Esophagus muscularis mucosa (tissue), 4 donors: ENCODE measurements at regions not wholly inside any gene's neighbourhood (a gene's known extent, or its start where the extent isn't known, plus 50 kb on each side); places are given as distances from the start of the nearest gene placed in this dataset.

Source experiments
- CTCF ChIP-seq, 3 experiments: fragments of 200-600 bp in 2 of 3; fragments of 450-650 bp in 1 of 3; sonication (generic) in 2 of 3; IDR thresholded peaks; one replicate each; pipeline ENCODE4 v1.5.1; 2017 to 2019; ENCODE audit warnings: antibody characterized with exemption in 3 of 3, mild to moderate bottlenecking in 2 of 3, moderate library complexity in 1 of 3
- EP300 ChIP-seq: sonication (generic); formaldehyde crosslinking; IDR thresholded peaks from one replicate; pipeline ENCODE4 v1.6.1; 2017; ENCODE audit warnings: antibody characterized with exemption
- POLR2A ChIP-seq: fragments of 450-650 bp; IDR thresholded peaks from one replicate; pipeline ENCODE4 v1.6.1; 2017; ENCODE audit warnings: antibody characterized with exemption, moderate library complexity, mild to moderate bottlenecking, low read depth
- POLR2AphosphoS5 ChIP-seq, 2 donors: sonication (generic); formaldehyde crosslinking; IDR thresholded peaks; one replicate each; pipeline ENCODE4 v1.6.1; 2017; ENCODE audit warnings: antibody characterized with exemption in 2 of 2

- TF ChIP-seq CTCF (IDR thresholded peaks at IDR 0.05) (no peak), EP300 (no peak), POLR2A (no peak), POLR2AphosphoS5 (IDR thresholded peaks at IDR 0.05) (no peak)
Observed at GRCh38 chr9:115522912-115523311, 405.0 kb upstream of the TNC start.
